NCI-H2196 (cell line): ENCODE measurements at regions not wholly inside any gene's neighbourhood (a gene's known extent, or its start where the extent isn't known, plus 50 kb on each side); places are given as distances from the start of the nearest gene placed in this dataset.

ENCODE experiments used
- DNase-seq: peaks from one replicate; lab custom pipeline; 2025; ENCODE audit not compliant: unreplicated experiment; lab: John Stamatoyannopoulos, UW

GRCh38 chr14:101064121-101064661 is 160.7 kb upstream of the RTL1 start:
- no peak for DNase-seq

GRCh38 chr14:101064718-101065117 is 161.2 kb upstream of the RTL1 start:
- no peak for DNase-seq

- no peak for DNase-seq
These were observed 161.7 kb upstream of the RTL1 start for GRCh38 chr14:101065246-101065645.

- DNase-seq = no peak
These were observed 162.5 kb upstream of the RTL1 start for GRCh38 chr14:101065696-101066694.

- DNase-seq = no peak
These were observed 163.4 kb upstream of the RTL1 start for GRCh38 chr14:101066826-101067510.

- no peak for DNase-seq
These were observed 165.0 kb upstream of the RTL1 start for GRCh38 chr14:101068313-101069227.

GRCh38 chr14:101069228-101069549 is 165.7 kb upstream of the RTL1 start:
- DNase-seq = no peak

- no peak for DNase-seq
These were observed 166.3 kb upstream of the RTL1 start for GRCh38 chr14:101069666-101070362.

GRCh38 chr14:101070540-101071492 is 167.3 kb upstream of the RTL1 start:
- no peak for DNase-seq

- no peak for DNase-seq
These were observed 168.0 kb upstream of the RTL1 start for GRCh38 chr14:101071493-101071906.

GRCh38 chr14:101072070-101072469 is 168.5 kb upstream of the RTL1 start:
- no peak for DNase-seq

GRCh38 chr14:101072531-101072930 is 169.0 kb upstream of the RTL1 start:
- DNase-seq = no peak

GRCh38 chr14:101072945-101073597 is 169.5 kb upstream of the RTL1 start:
- DNase-seq = peak; percentile 23

- DNase-seq = no peak
These were observed 170.1 kb upstream of the RTL1 start for GRCh38 chr14:101073598-101073965.

GRCh38 chr14:101074196-101075024 is 170.9 kb upstream of the RTL1 start:
- DNase-seq = no peak

GRCh38 chr14:101075025-101075800 is 171.7 kb upstream of the RTL1 start:
- no peak for DNase-seq

GRCh38 chr14:101075801-101076413 is 172.4 kb upstream of the RTL1 start:
- no peak for DNase-seq
